8988T (cell line): ENCODE measurements at regions not wholly inside any gene's neighbourhood (a gene's known extent, or its start where the extent isn't known, plus 50 kb on each side); places are given as distances from the start of the nearest gene placed in this dataset.
A peak's percentile ranks its signal among the peaks of the same experiment; 100 is the strongest.
"Not testable (repeated sequence)": the region's sequence is repeated elsewhere in the genome, so short reads cannot be mapped to it uniquely, and the experiment has no call there.

ENCODE experiments used
- DNase-seq: peaks from one replicate; pipeline ENCODE4 v3.0.0; 2011

GRCh38 chr9:42378418-42378815, 195.0 kb downstream of the SPATA31A6 start:
- DNase-seq: no peak

DNA sequence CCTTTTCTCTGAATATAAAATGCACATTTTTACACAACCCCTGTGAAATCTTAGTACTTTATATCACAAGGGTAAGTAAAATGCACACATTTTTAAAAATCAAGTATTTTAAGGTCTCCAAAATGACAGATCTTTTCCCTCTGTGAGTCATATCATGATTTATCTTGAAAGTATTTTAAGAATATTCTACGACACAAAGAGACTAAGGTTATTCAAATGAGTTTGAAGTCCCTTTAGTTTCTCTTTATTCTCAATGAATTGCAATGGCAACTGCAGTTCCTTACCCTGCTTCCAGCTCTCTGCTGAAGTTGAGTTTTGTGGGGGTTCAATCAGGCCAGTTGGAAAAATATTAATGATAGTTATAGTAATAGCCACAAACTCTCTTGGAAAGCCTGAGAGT, 196.1 kb downstream of the SPATA31A6 start:
- not testable (repeated sequence) for DNase-seq

GRCh38 chr9:42384585-42384984, 201.1 kb downstream of the SPATA31A6 start:
- not testable (repeated sequence) for DNase-seq

- not testable (repeated sequence) for DNase-seq
Measured at GRCh38 chr9:42385574-42386120, 202.2 kb downstream of the SPATA31A6 start.

GRCh38 chr9:42386477-42386876, 203.0 kb downstream of the SPATA31A6 start:
- DNase-seq: no peak

DNA sequence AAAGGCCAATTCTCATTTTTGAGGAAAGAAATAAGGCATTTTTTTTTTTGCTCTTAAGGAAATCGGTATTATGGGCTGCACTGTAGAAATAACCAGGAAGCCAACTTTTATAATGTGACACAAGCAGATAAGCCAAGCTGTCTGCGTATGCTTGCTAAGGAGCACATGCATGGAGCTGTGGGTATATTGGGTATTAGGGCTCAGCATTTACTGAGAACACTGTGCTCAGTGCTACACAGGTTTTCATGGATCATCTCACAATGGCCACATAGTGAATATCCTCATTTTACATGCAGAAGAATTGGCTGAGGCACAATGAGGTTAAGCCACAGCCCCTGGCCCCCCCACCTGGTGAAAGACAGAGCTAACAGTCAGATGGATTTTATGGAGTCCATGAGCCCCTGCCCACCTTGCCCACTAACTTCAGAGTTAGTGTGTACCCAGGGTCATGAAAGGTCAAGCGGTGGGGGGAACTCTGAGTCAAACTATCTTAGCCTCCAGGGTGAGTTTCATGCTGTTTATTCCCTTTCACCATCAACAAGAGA, 204.8 kb downstream of the SPATA31A6 start:
- DNase-seq: peak; percentile 9

DNA sequence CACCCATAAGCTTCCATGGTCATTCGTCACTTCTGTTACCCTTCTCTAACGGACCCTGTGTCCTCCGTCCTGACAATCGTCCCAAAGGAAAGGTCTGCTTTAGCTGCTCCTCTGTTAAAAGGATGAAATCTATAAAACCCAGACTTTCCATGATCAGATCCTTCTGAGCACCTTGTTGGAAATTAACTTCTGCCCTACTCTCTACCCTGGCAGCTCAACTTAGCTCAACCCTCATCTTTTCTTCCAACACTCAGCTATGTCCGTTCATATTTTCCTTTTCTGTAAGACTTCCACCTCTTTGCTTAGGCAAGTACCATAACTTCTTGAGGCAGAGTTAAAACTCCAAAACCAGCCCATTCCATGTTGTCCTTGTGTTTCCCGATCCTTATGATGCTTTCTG, 205.4 kb downstream of the SPATA31A6 start:
- DNase-seq: peak; percentile 7

- DNase-seq: not testable (repeated sequence)
Measured at GRCh38 chr9:42392773-42393455, 209.5 kb downstream of the SPATA31A6 start.

GRCh38 chr9:42396318-42396717, 212.9 kb downstream of the SPATA31A6 start:
- no peak for DNase-seq

DNA sequence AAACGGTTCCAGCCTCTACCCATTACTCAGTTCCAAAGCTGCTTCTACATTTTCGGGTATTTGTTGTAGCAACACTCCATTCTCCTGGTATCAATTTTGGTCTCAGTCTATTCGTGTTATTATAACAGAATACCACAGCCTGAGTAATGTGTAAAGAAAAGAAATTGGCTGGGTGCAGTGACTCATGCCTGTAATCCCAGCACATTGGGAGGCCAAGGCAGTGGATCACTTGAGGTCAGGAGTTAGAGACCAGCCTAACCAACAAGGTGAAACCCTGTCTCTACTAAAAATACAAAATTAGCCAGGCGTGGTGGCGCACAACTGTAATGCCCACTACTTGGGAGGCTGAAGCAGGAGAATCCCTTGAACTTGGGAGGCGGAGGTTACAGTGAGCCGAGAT, 213.9 kb downstream of the SPATA31A6 start:
- not testable (repeated sequence) for DNase-seq

- not testable (repeated sequence) for DNase-seq
Measured at GRCh38 chr9:42402919-42403318, 219.5 kb downstream of the SPATA31A6 start.

- not testable (repeated sequence) for DNase-seq
Measured at GRCh38 chr9:42409581-42409980, 226.1 kb downstream of the SPATA31A6 start.

GRCh38 chr9:42412354-42412753, 228.9 kb downstream of the SPATA31A6 start:
- DNase-seq: not testable (repeated sequence)

GRCh38 chr9:42414865-42415264, 231.4 kb downstream of the SPATA31A6 start:
- DNase-seq: not testable (repeated sequence)

- DNase-seq: not testable (repeated sequence)
Measured at GRCh38 chr9:42419652-42420051, 236.2 kb downstream of the SPATA31A6 start.

DNA sequence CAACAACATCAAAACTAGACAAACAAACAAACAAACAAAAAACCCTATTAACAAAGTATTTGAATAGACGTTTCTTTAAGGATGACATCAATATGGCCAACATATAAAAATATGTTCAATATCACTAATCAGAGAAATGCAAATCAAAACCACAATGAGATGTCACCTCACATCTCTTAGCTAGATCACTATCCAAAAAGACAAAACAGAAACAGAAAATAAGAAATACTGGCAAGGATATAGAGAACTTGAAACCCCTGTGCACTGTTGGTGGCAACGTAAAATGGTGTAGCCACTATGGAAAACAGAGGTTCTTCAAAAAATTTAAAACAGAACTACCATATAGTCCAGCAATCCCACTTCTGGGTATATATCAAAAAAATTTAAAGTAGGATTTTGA, 236.9 kb downstream of the SPATA31A6 start:
- not testable (repeated sequence) for DNase-seq

DNA sequence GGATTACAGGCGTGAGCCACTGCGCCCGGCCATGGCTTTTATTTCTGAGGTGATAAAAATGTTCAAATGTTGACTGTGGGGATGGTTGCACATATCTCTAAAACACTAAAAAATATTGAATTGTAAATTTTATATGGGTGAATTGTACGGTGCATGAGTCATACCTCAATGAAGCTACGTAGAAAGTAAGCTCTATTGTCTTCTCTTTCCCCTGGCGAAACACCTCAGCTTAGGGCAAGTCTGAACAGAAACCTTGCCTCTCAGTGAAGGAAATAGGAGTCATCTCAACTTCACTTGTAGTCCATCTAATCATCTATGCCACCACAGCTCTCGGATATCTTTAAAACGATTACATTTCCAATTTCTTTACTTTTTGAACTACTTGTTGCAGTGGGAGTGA, 238.2 kb downstream of the SPATA31A6 start:
- not testable (repeated sequence) for DNase-seq

- not testable (repeated sequence) for DNase-seq
Measured at GRCh38 chr9:42430674-42431615, 247.5 kb downstream of the SPATA31A6 start.

DNA sequence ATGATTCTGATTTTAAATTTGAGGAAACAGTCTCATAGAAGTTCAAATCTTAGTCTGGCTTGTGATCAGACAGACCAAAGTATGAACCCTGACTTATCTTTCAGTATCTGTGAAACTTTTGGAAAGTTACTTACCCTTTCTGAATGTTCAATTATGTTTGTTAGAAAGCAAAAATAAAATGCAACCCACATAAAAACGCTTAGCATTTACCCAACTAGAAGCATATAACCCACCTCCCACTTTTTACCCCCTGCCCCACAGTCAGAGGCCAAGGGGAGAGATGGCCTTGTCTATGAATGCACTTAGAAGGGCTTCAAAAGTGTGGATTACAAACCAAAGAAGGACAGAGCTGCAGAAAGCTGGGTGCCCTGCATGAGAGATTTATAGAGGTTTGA, 248.2 kb downstream of the SPATA31A6 start:
- DNase-seq: not testable (repeated sequence)

DNA sequence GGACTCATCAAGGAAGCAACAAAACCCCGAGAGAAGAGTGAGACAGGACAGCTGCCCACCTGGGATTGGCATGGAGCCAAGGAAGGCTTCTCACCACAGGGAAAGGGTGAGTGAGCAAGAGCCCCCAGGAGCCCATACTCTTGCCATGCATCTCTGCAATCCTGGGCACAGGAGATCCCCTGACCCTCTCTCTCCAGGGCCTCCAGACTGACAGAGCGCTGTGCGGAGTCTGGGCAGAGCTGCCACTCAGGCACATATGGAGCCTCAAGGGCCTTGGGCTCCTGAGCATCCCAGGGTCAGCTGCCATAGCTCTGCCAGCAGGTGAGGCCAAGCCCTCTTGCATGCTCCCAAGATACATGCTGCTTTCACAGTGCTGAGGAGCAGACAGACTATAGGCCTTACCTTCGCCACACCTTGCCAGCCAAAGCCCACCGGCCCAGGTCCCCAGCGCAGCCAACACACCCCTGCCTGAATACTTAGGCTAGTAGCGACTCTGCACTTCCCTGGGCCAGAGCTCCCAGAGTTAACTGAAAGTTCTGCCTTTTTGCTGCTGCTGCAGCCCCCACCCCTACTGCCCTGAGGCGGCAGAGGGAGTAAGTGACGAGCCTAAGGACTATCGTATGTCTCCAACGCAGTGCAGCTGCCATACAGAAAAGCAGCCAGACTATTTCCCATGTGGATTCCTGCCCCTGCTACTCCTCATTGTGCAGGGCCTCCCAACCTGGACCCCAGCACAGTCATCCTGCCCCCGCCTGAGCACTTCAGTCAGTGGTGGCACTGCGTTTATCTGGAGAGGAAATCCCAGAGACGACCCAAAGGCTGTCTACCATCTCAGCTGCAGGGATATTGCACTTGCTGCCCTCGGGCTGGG, 251.6 kb downstream of the SPATA31A6 start:
- DNase-seq: not testable (repeated sequence)

GRCh38 chr9:42435715-42436342, 252.4 kb downstream of the SPATA31A6 start:
- DNase-seq: not testable (repeated sequence)
